ENCODE measurements at regions not wholly inside any gene's neighbourhood (a gene's known extent, or its start where the extent isn't known, plus 50 kb on each side); places are given as distances from the start of the nearest gene placed in this dataset.

- Mint-ChIP-seq H3K4me1 (peaks cover 0 to 4% (median 0%) of the 10 kb centered on the region in 4 donors), H3K4me3 (no peak overlapping the region), H3K27me3 (no peaks in the 10 kb centered on the region), H3K36me3 (no peaks in the 10 kb centered on the region), H3K9me3 (peaks cover 0 to 2% (median 0%) of the 10 kb centered on the region in 7 donors), H3K27ac (no peak overlapping the region)
- H3K36me3 ChIP-seq (ENCODE audit: control insufficient read depth, insufficient read depth, low read length): no peaks in the 10 kb centered on the region
- no peaks in the 10 kb centered on the region for H3K4me1 ChIP-seq (ENCODE audit: control insufficient read depth, insufficient read depth, low read length, poor library complexity, severe bottlenecking)
- no peaks in the 10 kb centered on the region for H3K9me3 ChIP-seq (ENCODE audit: control insufficient read depth in 2 of 2, low read length in 2 of 2)
- H3K27me3 ChIP-seq (ENCODE audit: control insufficient read depth, insufficient read depth, low read length): no peaks in the 10 kb centered on the region
- H3K4me3 ChIP-seq (ENCODE audit: low read depth, low read length): no peak overlapping the region
- ATAC-seq (ENCODE audit: low read depth in 2 of 2) (no peak), DNase-seq (no peak)
- H3K27ac ChIP-seq (ENCODE audit: insufficient read depth, low read length, poor library complexity, severe bottlenecking): no peak overlapping the region
Observed at GRCh38 chr18:46415532-46416252, 241.3 kb downstream of the LOXHD1 start.

- DNase-seq (peak in 1 of 3 donors; percentile 38), ATAC-seq (ENCODE audit: low read depth in 2 of 2) (no peak)
- H3K4me3 ChIP-seq (ENCODE audit: low read depth, low read length): no peak overlapping the region
- no peaks in the 10 kb centered on the region for H3K36me3 Mint-ChIP-seq
- no peaks in the 10 kb centered on the region for H3K36me3 ChIP-seq (ENCODE audit: control insufficient read depth, insufficient read depth, low read length)
- peaks cover 0 to 4% (median 0%) of the 10 kb centered on the region in 4 donors for H3K4me1 Mint-ChIP-seq
- H3K27me3 ChIP-seq (ENCODE audit: control insufficient read depth, insufficient read depth, low read length): no peaks in the 10 kb centered on the region
- no peak overlapping the region for H3K27ac ChIP-seq (ENCODE audit: insufficient read depth, low read length, poor library complexity, severe bottlenecking)
- H3K9me3 Mint-ChIP-seq: peaks cover 0 to 2% (median 0%) of the 10 kb centered on the region in 7 donors
- no peak overlapping the region for H3K4me3 Mint-ChIP-seq
- no peaks in the 10 kb centered on the region for H3K27me3 Mint-ChIP-seq
- no peaks in the 10 kb centered on the region for H3K4me1 ChIP-seq (ENCODE audit: control insufficient read depth, insufficient read depth, low read length, poor library complexity, severe bottlenecking)
- no peaks in the 10 kb centered on the region for H3K9me3 ChIP-seq (ENCODE audit: control insufficient read depth in 2 of 2, low read length in 2 of 2)
- H3K27ac Mint-ChIP-seq: no peak overlapping the region
Observed at GRCh38 chr18:46416706-46417638, 240.0 kb downstream of the LOXHD1 start.

DNA sequence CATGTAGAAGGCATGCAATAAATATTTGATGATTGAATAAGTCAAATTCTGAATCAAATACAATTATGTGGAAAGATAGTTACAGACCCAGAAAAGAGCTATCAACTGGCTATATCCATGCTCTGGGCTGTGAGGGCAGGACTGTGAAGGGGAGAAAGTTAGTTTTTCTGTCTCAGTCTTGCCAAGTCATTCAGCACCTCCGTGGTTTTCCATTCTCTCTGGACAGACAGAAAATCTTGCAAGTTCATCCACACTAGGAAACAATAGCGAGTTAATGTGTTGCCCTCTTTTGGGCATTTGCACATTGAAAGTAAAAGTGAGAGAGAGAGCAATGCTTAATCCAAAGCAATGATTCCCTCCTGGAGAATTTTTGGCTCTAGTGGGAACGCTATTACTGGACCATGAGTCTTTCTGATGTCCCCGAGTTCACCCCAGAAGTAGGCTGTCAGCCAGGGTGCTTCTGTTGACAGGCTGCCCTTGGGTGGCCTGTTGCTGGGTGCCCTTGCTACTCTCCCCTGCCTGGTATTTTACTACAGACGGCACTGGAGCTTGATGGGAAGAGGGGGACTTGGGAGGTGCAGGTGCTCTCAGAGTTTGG, 238.3 kb downstream of the LOXHD1 start:
- peaks cover 0 to 6% (median 0%) of the 10 kb centered on the region in 4 donors for H3K4me1 Mint-ChIP-seq
- no peaks in the 10 kb centered on the region for H3K36me3 Mint-ChIP-seq

GRCh38 chr18:46419391-46420141, 237.5 kb downstream of the LOXHD1 start:
- no peaks in the 10 kb centered on the region for H3K27me3 Mint-ChIP-seq
- Histone ChIP-seq H3K4me3 (ENCODE audit: low read depth, low read length) (no peak overlapping the region), H3K27me3 (ENCODE audit: control insufficient read depth, insufficient read depth, low read length) (no peaks in the 10 kb centered on the region), H3K9me3 (ENCODE audit: control insufficient read depth in 2 of 2, low read length in 2 of 2) (no peaks in the 10 kb centered on the region), H3K4me1 (ENCODE audit: control insufficient read depth, insufficient read depth, low read length, poor library complexity, severe bottlenecking) (no peaks in the 10 kb centered on the region), H3K27ac (ENCODE audit: insufficient read depth, low read length, poor library complexity, severe bottlenecking) (no peak overlapping the region), H3K36me3 (ENCODE audit: control insufficient read depth, insufficient read depth, low read length) (no peaks in the 10 kb centered on the region)
- peaks cover 0 to 6% (median 0%) of the 10 kb centered on the region in 4 donors for H3K4me1 Mint-ChIP-seq
- no peaks in the 10 kb centered on the region for H3K36me3 Mint-ChIP-seq
- no peaks in the 10 kb centered on the region for H3K9me3 Mint-ChIP-seq
- no peak overlapping the region for H3K27ac Mint-ChIP-seq
- H3K4me3 Mint-ChIP-seq: no peak overlapping the region
- ATAC-seq (ENCODE audit: low read depth in 2 of 2) (no peak), DNase-seq (no peak)

More for the DNA sequence above, 238.3 kb downstream of the LOXHD1 start:
- DNase-seq (no peak), ATAC-seq (ENCODE audit: low read depth in 2 of 2) (no peak)
- no peaks in the 10 kb centered on the region for H3K4me1 ChIP-seq (ENCODE audit: control insufficient read depth, insufficient read depth, low read length, poor library complexity, severe bottlenecking)
- H3K27ac ChIP-seq (ENCODE audit: insufficient read depth, low read length, poor library complexity, severe bottlenecking): no peak overlapping the region
- no peaks in the 10 kb centered on the region for H3K27me3 ChIP-seq (ENCODE audit: control insufficient read depth, insufficient read depth, low read length)
- Mint-ChIP-seq H3K9me3 (peaks cover 0 to 2% (median 0%) of the 10 kb centered on the region in 7 donors), H3K27me3 (no peaks in the 10 kb centered on the region), H3K27ac (peak overlapping the region in 1 of 3 donors; percentile 26), H3K4me3 (no peak overlapping the region)
- no peak overlapping the region for H3K4me3 ChIP-seq (ENCODE audit: low read depth, low read length)
- no peaks in the 10 kb centered on the region for H3K36me3 ChIP-seq (ENCODE audit: control insufficient read depth, insufficient read depth, low read length)
- no peaks in the 10 kb centered on the region for H3K9me3 ChIP-seq (ENCODE audit: control insufficient read depth in 2 of 2, low read length in 2 of 2)

DNA sequence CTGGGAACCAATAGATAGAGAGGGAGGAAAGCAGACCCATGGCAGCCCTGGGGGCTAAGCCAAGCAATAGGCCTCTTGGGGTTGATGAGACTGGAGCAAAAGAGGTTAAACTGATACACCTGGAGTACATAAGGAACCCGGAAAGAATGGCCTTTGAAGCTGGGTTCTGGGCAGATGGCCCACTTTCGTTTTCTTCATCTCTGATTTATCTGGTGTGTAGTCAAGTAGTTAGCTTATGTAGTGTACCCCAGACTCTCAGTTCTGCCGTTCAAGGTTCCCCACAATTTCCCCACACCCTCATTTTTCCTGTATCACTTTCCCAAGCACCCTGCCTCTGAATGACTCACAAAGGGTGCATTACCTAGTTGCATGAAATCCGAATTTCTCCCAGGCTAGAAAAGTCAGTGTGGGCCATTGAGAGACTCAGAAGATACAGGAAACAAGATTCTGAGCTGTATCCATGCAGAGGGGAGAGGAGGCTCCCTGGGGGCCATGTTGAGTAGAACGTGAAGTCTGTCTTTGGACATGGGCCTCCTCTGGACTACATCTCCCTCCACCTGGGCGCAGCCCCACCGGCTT, 235.0 kb downstream of the LOXHD1 start:
- Histone ChIP-seq H3K27ac (ENCODE audit: insufficient read depth, low read length, poor library complexity, severe bottlenecking) (no peak overlapping the region), H3K4me3 (ENCODE audit: low read depth, low read length) (no peak overlapping the region), H3K4me1 (ENCODE audit: control insufficient read depth, insufficient read depth, low read length, poor library complexity, severe bottlenecking) (no peaks in the 10 kb centered on the region), H3K36me3 (ENCODE audit: control insufficient read depth, insufficient read depth, low read length) (no peaks in the 10 kb centered on the region), H3K27me3 (ENCODE audit: control insufficient read depth, insufficient read depth, low read length) (no peaks in the 10 kb centered on the region), H3K9me3 (ENCODE audit: control insufficient read depth in 2 of 2, low read length in 2 of 2) (no peaks in the 10 kb centered on the region)
- Mint-ChIP-seq H3K4me3 (no peak overlapping the region), H3K9me3 (no peaks in the 10 kb centered on the region), H3K4me1 (peaks cover 0 to 6% (median 0%) of the 10 kb centered on the region in 4 donors), H3K36me3 (no peaks in the 10 kb centered on the region), H3K27ac (peak overlapping the region in 1 of 3 donors; percentile 49), H3K27me3 (peaks cover 4% of the 10 kb centered on the region)
- no peak for ATAC-seq (ENCODE audit: low read depth in 2 of 2)
- DNase-seq: no peak

DNA sequence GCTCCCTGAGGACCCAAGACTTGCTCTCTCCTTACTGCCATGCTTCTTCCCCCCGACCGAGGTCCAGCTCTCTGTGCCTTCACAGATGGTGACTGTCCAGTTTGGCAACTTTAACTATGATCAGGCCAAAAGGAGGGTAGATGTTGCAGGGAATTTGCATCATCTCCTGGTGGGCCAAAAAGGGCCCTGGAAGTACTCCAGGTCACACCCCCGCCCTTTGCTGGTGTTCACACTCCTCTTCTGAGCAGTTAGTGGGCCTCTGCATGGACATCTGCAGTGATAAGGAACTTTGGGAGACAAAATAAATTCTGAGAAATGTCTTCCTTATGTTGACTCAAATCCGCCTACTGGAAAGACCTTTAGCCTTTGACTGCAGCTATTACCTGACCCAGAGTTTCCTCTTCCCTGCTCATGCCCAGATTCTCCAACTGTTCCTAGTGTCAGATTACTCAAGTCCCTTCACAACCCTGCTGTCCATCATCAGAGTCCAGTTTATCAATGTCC, 234.4 kb downstream of the LOXHD1 start:
- H3K9me3 ChIP-seq (ENCODE audit: control insufficient read depth in 2 of 2, low read length in 2 of 2): no peaks in the 10 kb centered on the region
- Mint-ChIP-seq H3K27ac (no peak overlapping the region), H3K4me3 (no peak overlapping the region), H3K4me1 (peaks cover 0 to 6% (median 0%) of the 10 kb centered on the region in 4 donors), H3K9me3 (no peaks in the 10 kb centered on the region), H3K36me3 (no peaks in the 10 kb centered on the region), H3K27me3 (peaks cover 4% of the 10 kb centered on the region)
- DNase-seq: no peak
- no peaks in the 10 kb centered on the region for H3K27me3 ChIP-seq (ENCODE audit: control insufficient read depth, insufficient read depth, low read length)
- H3K36me3 ChIP-seq (ENCODE audit: control insufficient read depth, insufficient read depth, low read length): no peaks in the 10 kb centered on the region
- H3K4me3 ChIP-seq (ENCODE audit: low read depth, low read length): no peak overlapping the region
- no peak overlapping the region for H3K27ac ChIP-seq (ENCODE audit: insufficient read depth, low read length, poor library complexity, severe bottlenecking)
- H3K4me1 ChIP-seq (ENCODE audit: control insufficient read depth, insufficient read depth, low read length, poor library complexity, severe bottlenecking): no peaks in the 10 kb centered on the region
- no peak for ATAC-seq (ENCODE audit: low read depth in 2 of 2)

All from CD4-positive, CD25-positive, alpha-beta regulatory T cell (primary cell).